GM12878 (cell line): ENCODE measurements at regions not wholly inside any gene's neighbourhood (a gene's known extent, or its start where the extent isn't known, plus 50 kb on each side); places are given as distances from the start of the nearest gene placed in this dataset.

Source experiments
- ATAC-seq: fragments of 200-7000 bp; cut with Tn5 transposase; 3 replicates; pipeline ENCODE4 v1.9.1; 2020; ENCODE audit warnings: mild to moderate bottlenecking, moderate library complexity
- BruUV-seq: library from RNA; stranded (reverse); fragments of 400-500 nt; replicated peaks from 2 replicates; lab custom pipeline; 2021; lab: Mats Ljungman, UMichigan
- CTCF ChIA-PET: fragments of 300-600 bp; sonication (Branson Sonifier 250); formaldehyde crosslinking; extraction: SDS; loops from one replicate; lab custom pipeline; 2021; ENCODE audit warnings: inconsistent platforms; lab: Yijun Ruan, JAX
- POLR2A ChIA-PET: fragments of 350-600 bp; formaldehyde crosslinking; extraction: SDS; loops from one replicate; lab custom pipeline; 2021; ENCODE audit warnings: inconsistent platforms; lab: Charles Lee
- RAD21 ChIA-PET: fragments of 300-600 bp; sonication (Branson Sonifier 250); formaldehyde crosslinking; loops from one replicate; lab custom pipeline; 2023; ENCODE audit warnings: antibody characterized with exemption; ENCODE audit not compliant: unreplicated experiment; lab: Charles Lee
- SMC1A ChIA-PET: fragments of 300-600 bp; sonication (Branson Sonifier 250); formaldehyde crosslinking; loops from one replicate; lab custom pipeline; 2023; ENCODE audit not compliant: unreplicated experiment, uncharacterized antibody; lab: Charles Lee
- DNase-seq: peaks from one replicate; pipeline ENCODE4 v3.0.0-alpha.2; 2011; ENCODE audit warnings: low read depth, low spot score
- FAIRE-seq: peaks from 3 replicates; lab custom pipeline; 2011; peaks lifted over from hg19 to GRCh38; lab: Jason Lieb, UNC
- H2AFZ ChIP-seq: 2 replicates; pipeline ENCODE4 v1.6.0; 2011; ENCODE audit warnings: low read depth, low read length, control low read depth; ENCODE audit not compliant: control insufficient read depth
- H3K27ac ChIP-seq: 2 replicates; pipeline ENCODE4 v1.5.1; 2011; ENCODE audit warnings: control low read depth; ENCODE audit not compliant: control insufficient read depth, insufficient read depth
- H3K27me3 ChIP-seq, 2 experiments: replicated peaks in 1 of 2; 2 replicates each; pipeline versions ENCODE4 v1.6.0 to v1.6.1; 2011; ENCODE audit warnings: low read length in 1 of 2; ENCODE audit not compliant: control insufficient read depth in 2 of 2, insufficient read depth in 2 of 2
- H3K36me3 ChIP-seq, 2 experiments: 2 replicates each; pipeline ENCODE4 v1.5.1; 2011; ENCODE audit warnings: low read length in 1 of 2; ENCODE audit not compliant: control insufficient read depth in 2 of 2, insufficient read depth in 2 of 2
- H3K4me1 ChIP-seq: 2 replicates; pipeline ENCODE4 v1.6.1; 2011; ENCODE audit warnings: mild to moderate bottlenecking, low read length, moderate library complexity, mixed read lengths; ENCODE audit not compliant: control insufficient read depth, insufficient read depth
- H3K4me2 ChIP-seq: 2 replicates; pipeline ENCODE4 v1.6.0; 2011; ENCODE audit warnings: control low read depth; ENCODE audit not compliant: control insufficient read depth, insufficient read depth
- H3K4me3 ChIP-seq: fragments of 200-600 bp; sonication (generic); 2 replicates; pipeline ENCODE4 v1.5.1; 2016
- H3K79me2 ChIP-seq: 2 replicates; pipeline ENCODE4 v1.6.0; 2011; ENCODE audit warnings: low read length; ENCODE audit not compliant: control insufficient read depth, insufficient read depth
- H3K9ac ChIP-seq: 2 replicates; pipeline ENCODE4 v1.8.0; 2011; ENCODE audit warnings: low read length, control low read depth, mixed read lengths; ENCODE audit not compliant: control insufficient read depth, insufficient read depth
- H3K9me3 ChIP-seq: replicated peaks from 3 replicates; pipeline ENCODE4 v1.5.1; 2011; ENCODE audit warnings: mild to moderate bottlenecking, low read length; ENCODE audit not compliant: control insufficient read depth, insufficient read depth
- H4K20me1 ChIP-seq: 2 replicates; pipeline ENCODE4 v1.6.0; 2011; ENCODE audit not compliant: control insufficient read depth, insufficient read depth
- CBX5 ChIP-seq: sonication (generic); IDR thresholded peaks from 2 replicates; pipeline ENCODE4 v1.6.1; 2016; ENCODE audit warnings: low read depth, moderate library complexity, mild to moderate bottlenecking, inconsistent platforms
- HSF1 ChIP-seq: fragments of 150-350 bp; IDR thresholded peaks from 2 replicates; pipeline ENCODE4 v1.6.1; 2014; ENCODE audit warnings: mild to moderate bottlenecking, low read depth, low read length
- WGBS: methylation state at CpG from one replicate; pipeline ENCODE4 v1.1.6; 2016; ENCODE audit warnings: low lambda C conversion rate; ENCODE audit not compliant: insufficient replicate concordance, insufficient coverage; ENCODE audit errors: missing lambda C conversion rate; 5-methylcytosine and 5-hydroxymethylcytosine counted together
- in situ Hi-C: fragments of 300-500 bp; cut with MboI; formaldehyde crosslinking; loops from 9 replicates; pipeline ENCODE4 v1.14.3; 2018; ENCODE audit warnings: mixed read lengths
- intact Hi-C: fragments of 100-400 bp; cut with micrococcal nuclease; formaldehyde crosslinking; loops from one replicate; pipeline ENCODE4 v1.14.2; 2022; ENCODE audit not compliant: unreplicated experiment
- TF ChIP-seq, protein P1 (sequence below): fragments of 450-650 bp; IDR thresholded peaks from 2 replicates; pipeline ENCODE4 v1.6.1; 2016; ENCODE audit warnings: mild to moderate bottlenecking
- TF ChIP-seq, protein P2 (sequence below): IDR thresholded peaks from 2 replicates; pipeline ENCODE4 v1.6.1; 2011; ENCODE audit warnings: mild to moderate bottlenecking, low read depth, low read length, moderate library complexity; ENCODE audit not compliant: insufficient replicate concordance

DNA sequence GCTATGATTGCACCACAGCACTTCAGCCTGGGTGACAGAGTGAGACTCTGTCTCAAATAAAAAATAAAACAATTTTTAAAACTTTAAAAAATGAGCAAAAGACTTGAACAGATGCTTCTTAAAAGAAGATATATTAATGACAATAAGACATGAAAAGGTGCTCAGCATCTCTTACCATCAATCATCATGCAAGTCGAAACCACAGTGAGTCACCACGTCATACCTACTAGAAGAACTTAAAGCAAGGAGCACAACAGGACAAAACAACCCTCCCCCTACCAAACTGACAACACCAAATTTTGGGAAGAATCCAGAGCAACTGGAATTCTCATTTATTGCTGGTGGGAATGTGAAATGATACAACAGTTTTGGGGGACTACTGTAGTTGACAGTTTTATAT, 251.6 kb downstream of the BCL2 start:
- H3K4me3 ChIP-seq, result no peak overlapping the region
- FAIRE-seq (no peak), ATAC-seq (no peak), DNase-seq (no peak)
- no peak overlapping the region for H2AFZ ChIP-seq
- no peak for TF ChIP-seq CBX5
- no peak for TF ChIP-seq HSF1
- TF ChIP-seq, protein P1, sequence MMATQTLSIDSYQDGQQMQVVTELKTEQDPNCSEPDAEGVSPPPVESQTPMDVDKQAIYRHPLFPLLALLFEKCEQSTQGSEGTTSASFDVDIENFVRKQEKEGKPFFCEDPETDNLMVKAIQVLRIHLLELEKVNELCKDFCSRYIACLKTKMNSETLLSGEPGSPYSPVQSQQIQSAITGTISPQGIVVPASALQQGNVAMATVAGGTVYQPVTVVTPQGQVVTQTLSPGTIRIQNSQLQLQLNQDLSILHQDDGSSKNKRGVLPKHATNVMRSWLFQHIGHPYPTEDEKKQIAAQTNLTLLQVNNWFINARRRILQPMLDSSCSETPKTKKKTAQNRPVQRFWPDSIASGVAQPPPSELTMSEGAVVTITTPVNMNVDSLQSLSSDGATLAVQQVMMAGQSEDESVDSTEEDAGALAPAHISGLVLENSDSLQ, result 0 out of 2 replicates have a peak, but pooled peaks have one; percentile 21
- TF ChIP-seq, protein P2, sequence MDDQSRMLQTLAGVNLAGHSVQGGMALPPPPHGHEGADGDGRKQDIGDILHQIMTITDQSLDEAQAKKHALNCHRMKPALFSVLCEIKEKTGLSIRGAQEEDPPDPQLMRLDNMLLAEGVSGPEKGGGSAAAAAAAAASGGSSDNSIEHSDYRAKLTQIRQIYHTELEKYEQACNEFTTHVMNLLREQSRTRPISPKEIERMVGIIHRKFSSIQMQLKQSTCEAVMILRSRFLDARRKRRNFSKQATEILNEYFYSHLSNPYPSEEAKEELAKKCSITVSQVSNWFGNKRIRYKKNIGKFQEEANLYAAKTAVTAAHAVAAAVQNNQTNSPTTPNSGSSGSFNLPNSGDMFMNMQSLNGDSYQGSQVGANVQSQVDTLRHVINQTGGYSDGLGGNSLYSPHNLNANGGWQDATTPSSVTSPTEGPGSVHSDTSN, result no peak
- no peak overlapping the region for H3K4me2 ChIP-seq
- no TSS peak for BruUV-seq
- ChIA-PET SMC1A (interaction anchor here (0.8 to 1.1 kb wide), 4 partner anchors 9 to 43 kb away, joined by 3 to 5 read pairs (median 3); no protein-coding TSS in a partner anchor), CTCF (interaction anchor here (0.5 to 1.8 kb wide), 3 partner anchors 50 to 58 kb away, joined by 3 to 6 read pairs (median 3); no protein-coding TSS in a partner anchor), RAD21 (no interaction called here), POLR2A (interaction anchor here (1.5 kb wide), 1 partner anchor 10 kb away, joined by 3 read pairs; no protein-coding TSS in a partner anchor)
- no peak overlapping the region for H3K9ac ChIP-seq
- H3K27me3 ChIP-seq, result no peaks in the 10 kb centered on the region
- 22% methylated on average over 2 of the region's 2 CpGs for WGBS
- intact Hi-C loops (no loop called here), in situ Hi-C loops (no loop called here)
- no peak overlapping the region for H3K27ac ChIP-seq
- H3K9me3 ChIP-seq, result no peaks in the 10 kb centered on the region; the same call in 2 of the 3 replicates
- no peaks in the 10 kb centered on the region for H3K79me2 ChIP-seq
- H3K4me1 ChIP-seq, result no peaks in the 10 kb centered on the region
- no peaks in the 10 kb centered on the region for H4K20me1 ChIP-seq
- no peaks in the 10 kb centered on the region for H3K36me3 ChIP-seq
